PC-3 (cell line): ENCODE measurements at regions not wholly inside any gene's neighbourhood (a gene's known extent, or its start where the extent isn't known, plus 50 kb on each side); places are given as distances from the start of the nearest gene placed in this dataset.

Source experiments
- EZH2 ChIP-seq: fragments of 300-600 bp; sonication (generic); IDR thresholded peaks from one replicate; pipeline ENCODE4 v1.6.1; 2017; ENCODE audit warnings: antibody characterized with exemption, mild to moderate bottlenecking, low read length; ENCODE audit not compliant: unreplicated experiment
- EZH2phosphoT487 ChIP-seq: fragments of 300-600 bp; sonication (generic); IDR thresholded peaks from 2 replicates; pipeline ENCODE4 v1.6.1; 2018; ENCODE audit warnings: mild to moderate bottlenecking, antibody characterized with exemption, low read length, borderline replicate concordance
- TF ChIP-seq, protein P1 (sequence below): fragments of 300-600 bp; sonication (generic); conservative IDR thresholded peaks from 2 replicates; pipeline ENCODE4 v1.5.1; 2017; ENCODE audit warnings: antibody characterized with exemption, low read depth, mild to moderate bottlenecking, low read length

- TF ChIP-seq EZH2phosphoT487 (no peak), EZH2 (no peak)
- TF ChIP-seq, protein P1, sequence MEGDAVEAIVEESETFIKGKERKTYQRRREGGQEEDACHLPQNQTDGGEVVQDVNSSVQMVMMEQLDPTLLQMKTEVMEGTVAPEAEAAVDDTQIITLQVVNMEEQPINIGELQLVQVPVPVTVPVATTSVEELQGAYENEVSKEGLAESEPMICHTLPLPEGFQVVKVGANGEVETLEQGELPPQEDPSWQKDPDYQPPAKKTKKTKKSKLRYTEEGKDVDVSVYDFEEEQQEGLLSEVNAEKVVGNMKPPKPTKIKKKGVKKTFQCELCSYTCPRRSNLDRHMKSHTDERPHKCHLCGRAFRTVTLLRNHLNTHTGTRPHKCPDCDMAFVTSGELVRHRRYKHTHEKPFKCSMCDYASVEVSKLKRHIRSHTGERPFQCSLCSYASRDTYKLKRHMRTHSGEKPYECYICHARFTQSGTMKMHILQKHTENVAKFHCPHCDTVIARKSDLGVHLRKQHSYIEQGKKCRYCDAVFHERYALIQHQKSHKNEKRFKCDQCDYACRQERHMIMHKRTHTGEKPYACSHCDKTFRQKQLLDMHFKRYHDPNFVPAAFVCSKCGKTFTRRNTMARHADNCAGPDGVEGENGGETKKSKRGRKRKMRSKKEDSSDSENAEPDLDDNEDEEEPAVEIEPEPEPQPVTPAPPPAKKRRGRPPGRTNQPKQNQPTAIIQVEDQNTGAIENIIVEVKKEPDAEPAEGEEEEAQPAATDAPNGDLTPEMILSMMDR: no peak
Measured at GRCh38 chr18:79621501-79621900, 58.1 kb upstream of the CTDP1 start.
